ENCODE measurements at regions not wholly inside any gene's neighbourhood (a gene's known extent, or its start where the extent isn't known, plus 50 kb on each side); places are given as distances from the start of the nearest gene placed in this dataset.
A peak's percentile ranks its signal among the peaks of the same experiment; 100 is the strongest.

GRCh38 chr4:159443975-159444374 is 341.1 kb downstream of the RAPGEF2 start:
- Histone ChIP-seq H3K9me3 (no peaks in the 10 kb centered on the region), H3K27ac (no peak overlapping the region), H3K4me1 (no peaks in the 10 kb centered on the region), H3K4me3 (no peak overlapping the region), H3K27me3 (no peaks in the 10 kb centered on the region), H3K36me3 (no peaks in the 10 kb centered on the region)
- TF ChIP-seq CTCF (IDR thresholded peaks at IDR 0.05) (no peak), POLR2A (IDR thresholded peaks at IDR 0.05) (no peak), EP300 (IDR thresholded peaks at IDR 0.05) (no peak)
- WGBS, 2 donors: 74 to 78% methylated on average over 3 of the region's 3 CpGs
- no peak for DNase-seq (ENCODE audit: low spot score in 2 of 2)

GRCh38 chr4:159444678-159445077 is 341.8 kb downstream of the RAPGEF2 start:
- Histone ChIP-seq H3K4me1 (no peaks in the 10 kb centered on the region), H3K4me3 (no peak overlapping the region), H3K9me3 (no peaks in the 10 kb centered on the region), H3K27me3 (no peaks in the 10 kb centered on the region), H3K27ac (no peak overlapping the region), H3K36me3 (no peaks in the 10 kb centered on the region)
- WGBS, 2 donors: 71 to 82% methylated on average over 1 of the region's 1 CpG
- no peak for DNase-seq (ENCODE audit: low spot score in 2 of 2)
- TF ChIP-seq POLR2A (IDR thresholded peaks at IDR 0.05) (no peak), CTCF (IDR thresholded peaks at IDR 0.05) (no peak), EP300 (IDR thresholded peaks at IDR 0.05) (no peak)

- Histone ChIP-seq H3K27ac (no peak overlapping the region), H3K4me3 (no peak overlapping the region), H3K9me3 (no peaks in the 10 kb centered on the region), H3K36me3 (no peaks in the 10 kb centered on the region), H3K27me3 (no peaks in the 10 kb centered on the region), H3K4me1 (no peaks in the 10 kb centered on the region)
- TF ChIP-seq CTCF (IDR thresholded peaks at IDR 0.05): no peak
- TF ChIP-seq POLR2A (IDR thresholded peaks at IDR 0.05): no peak
- TF ChIP-seq EP300 (IDR thresholded peaks at IDR 0.05): no peak
- 50 to 62% methylated on average over 2 of the region's 2 CpGs for WGBS, 2 donors
- no peak for DNase-seq (ENCODE audit: low spot score in 2 of 2)
Measured at GRCh38 chr4:159445692-159446091, 342.8 kb downstream of the RAPGEF2 start.

- Histone ChIP-seq H3K27ac (no peak overlapping the region), H3K4me1 (no peaks in the 10 kb centered on the region), H3K9me3 (no peaks in the 10 kb centered on the region), H3K36me3 (no peaks in the 10 kb centered on the region), H3K4me3 (no peak overlapping the region), H3K27me3 (no peaks in the 10 kb centered on the region)
- 46 to 48% methylated on average over 6 of the region's 6 CpGs for WGBS, 2 donors
- TF ChIP-seq CTCF (IDR thresholded peaks at IDR 0.05) (peak; percentile 72 to 85 (median 74)), EP300 (IDR thresholded peaks at IDR 0.05) (no peak)
- peak in 1 of 2 donors; percentile 46 for DNase-seq (ENCODE audit: low spot score in 2 of 2)
Measured at GRCh38 chr4:159446266-159446976, 343.5 kb downstream of the RAPGEF2 start.

- 37 to 44% methylated on average over 4 of the region's 4 CpGs for WGBS, 2 donors
- no peak overlapping the region for H3K27ac ChIP-seq
- no peak for TF ChIP-seq POLR2A (IDR thresholded peaks at IDR 0.05)
- no peak for TF ChIP-seq CTCF (IDR thresholded peaks at IDR 0.05)
- no peak for TF ChIP-seq EP300 (IDR thresholded peaks at IDR 0.05)
- H3K9me3 ChIP-seq: no peaks in the 10 kb centered on the region
- H3K27me3 ChIP-seq: no peaks in the 10 kb centered on the region
- H3K36me3 ChIP-seq: no peaks in the 10 kb centered on the region
- no peaks in the 10 kb centered on the region for H3K4me1 ChIP-seq
- DNase-seq (ENCODE audit: low spot score in 2 of 2): no peak
- no peak overlapping the region for H3K4me3 ChIP-seq
Measured at GRCh38 chr4:159447296-159447695, 344.4 kb downstream of the RAPGEF2 start.
